GM06990 (cell line): ENCODE measurements at regions not wholly inside any gene's neighbourhood (a gene's known extent, or its start where the extent isn't known, plus 50 kb on each side); places are given as distances from the start of the nearest gene placed in this dataset.

Experiments used
- DNase-seq: peaks from one replicate; pipeline ENCODE4 v3.0.0-alpha.2; 2011; ENCODE audit not compliant: insufficient read length; ENCODE audit errors: extremely low read depth
- H3K27me3 ChIP-seq: replicated peaks from 2 replicates; pipeline ENCODE4 v1.6.0; 2011; ENCODE audit warnings: low read length; ENCODE audit not compliant: control insufficient read depth, insufficient read depth
- H3K36me3 ChIP-seq: 2 replicates; pipeline ENCODE4 v1.5.1; 2011; ENCODE audit warnings: low read length; ENCODE audit not compliant: control insufficient read depth, insufficient read depth
- H3K4me3 ChIP-seq: replicated peaks from 2 replicates; pipeline ENCODE4 v1.5.1; 2011; ENCODE audit warnings: low read depth, mild to moderate bottlenecking, control low read depth, low read length
- TF ChIP-seq, protein P1 (sequence below): IDR thresholded peaks from 2 replicates; pipeline ENCODE4 v1.5.1; 2011; ENCODE audit warnings: low read length, control low read depth, mild to moderate bottlenecking, inconsistent platforms; ENCODE audit not compliant: insufficient read depth, poor library complexity, severe bottlenecking

DNA sequence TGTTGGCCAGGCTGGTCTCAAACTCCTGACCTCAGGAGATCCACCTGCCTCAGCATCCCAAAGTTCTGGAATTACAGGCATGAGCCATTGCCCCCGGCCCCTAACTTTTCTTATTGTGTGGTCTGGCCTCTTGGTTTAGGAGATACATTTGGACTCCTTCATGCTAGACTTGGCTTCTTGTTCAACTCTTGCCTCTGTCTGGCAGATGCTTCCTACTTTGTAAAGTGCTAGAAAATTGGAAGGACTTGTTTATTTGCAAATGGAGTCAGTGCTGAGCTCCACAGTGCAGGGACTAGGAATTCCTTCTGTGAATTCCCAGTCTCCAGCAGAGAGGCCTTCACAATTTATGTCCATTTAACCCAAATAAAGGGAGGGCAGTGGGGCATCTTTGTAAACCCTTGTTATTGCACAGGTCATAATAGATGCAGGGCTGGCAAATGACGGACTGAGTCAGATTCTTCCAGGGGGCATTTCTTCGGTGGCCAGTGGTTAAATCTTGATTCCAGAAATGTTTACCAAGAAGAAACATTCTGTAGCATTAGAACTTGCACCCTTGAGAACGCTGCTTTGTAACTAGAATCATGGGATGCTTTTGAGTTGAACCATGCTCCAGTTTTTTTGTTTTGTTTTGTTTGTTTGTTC, 73.8 kb upstream of the TBX3 start:
- Histone ChIP-seq H3K27me3 (no peaks in the 10 kb centered on the region), H3K4me3 (no peak overlapping the region), H3K36me3 (no peaks in the 10 kb centered on the region)
- DNase-seq, result no peak
- TF ChIP-seq, protein P1, sequence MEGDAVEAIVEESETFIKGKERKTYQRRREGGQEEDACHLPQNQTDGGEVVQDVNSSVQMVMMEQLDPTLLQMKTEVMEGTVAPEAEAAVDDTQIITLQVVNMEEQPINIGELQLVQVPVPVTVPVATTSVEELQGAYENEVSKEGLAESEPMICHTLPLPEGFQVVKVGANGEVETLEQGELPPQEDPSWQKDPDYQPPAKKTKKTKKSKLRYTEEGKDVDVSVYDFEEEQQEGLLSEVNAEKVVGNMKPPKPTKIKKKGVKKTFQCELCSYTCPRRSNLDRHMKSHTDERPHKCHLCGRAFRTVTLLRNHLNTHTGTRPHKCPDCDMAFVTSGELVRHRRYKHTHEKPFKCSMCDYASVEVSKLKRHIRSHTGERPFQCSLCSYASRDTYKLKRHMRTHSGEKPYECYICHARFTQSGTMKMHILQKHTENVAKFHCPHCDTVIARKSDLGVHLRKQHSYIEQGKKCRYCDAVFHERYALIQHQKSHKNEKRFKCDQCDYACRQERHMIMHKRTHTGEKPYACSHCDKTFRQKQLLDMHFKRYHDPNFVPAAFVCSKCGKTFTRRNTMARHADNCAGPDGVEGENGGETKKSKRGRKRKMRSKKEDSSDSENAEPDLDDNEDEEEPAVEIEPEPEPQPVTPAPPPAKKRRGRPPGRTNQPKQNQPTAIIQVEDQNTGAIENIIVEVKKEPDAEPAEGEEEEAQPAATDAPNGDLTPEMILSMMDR, result no peak

DNA sequence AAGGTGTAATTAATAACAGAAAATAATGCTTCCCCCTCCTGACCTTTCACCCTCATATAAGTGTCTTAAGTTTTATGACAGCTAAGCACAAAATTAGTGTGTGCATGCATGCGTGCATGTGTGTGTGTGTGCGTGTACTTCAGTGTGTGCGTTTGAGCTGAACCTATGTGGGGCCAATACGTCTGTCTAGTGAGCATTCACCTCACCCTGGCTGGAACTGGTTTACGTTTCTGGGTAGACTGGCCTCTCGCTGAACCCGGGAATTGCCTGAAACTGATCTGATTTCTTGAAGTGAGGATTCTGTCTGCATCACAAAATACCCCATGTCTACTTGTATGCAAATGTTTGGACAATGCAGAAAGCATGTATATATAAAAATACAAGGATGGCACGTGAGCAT, 68.2 kb upstream of the TBX3 start:
- no peak for DNase-seq
- TF ChIP-seq, protein P1, result no peak
- Histone ChIP-seq H3K27me3 (no peaks in the 10 kb centered on the region), H3K4me3 (no peak overlapping the region), H3K36me3 (no peaks in the 10 kb centered on the region)

DNA sequence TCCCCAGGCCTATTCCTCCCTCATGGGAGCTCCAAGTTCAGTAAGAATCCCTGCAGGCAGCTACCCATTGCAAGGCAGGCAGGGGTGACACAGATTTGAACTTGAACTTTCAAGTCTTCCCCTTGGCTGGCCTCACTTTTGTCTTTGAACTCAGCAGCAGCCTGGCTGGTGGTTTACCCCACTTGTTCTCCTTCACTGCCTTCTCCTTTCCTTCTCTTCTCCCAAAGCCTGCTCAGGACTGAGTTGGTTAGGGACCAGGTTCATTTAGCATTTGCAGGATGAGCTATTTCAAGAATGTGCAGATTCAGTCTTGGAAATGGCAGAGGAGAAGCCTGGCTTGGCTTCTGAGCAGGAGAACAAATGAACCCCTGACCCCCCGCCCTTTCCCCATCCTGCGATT, 67.7 kb upstream of the TBX3 start:
- TF ChIP-seq, protein P1, result no peak
- H3K4me3 ChIP-seq, result no peak overlapping the region
- no peaks in the 10 kb centered on the region for H3K36me3 ChIP-seq
- no peak for DNase-seq
- H3K27me3 ChIP-seq, result no peaks in the 10 kb centered on the region

DNA sequence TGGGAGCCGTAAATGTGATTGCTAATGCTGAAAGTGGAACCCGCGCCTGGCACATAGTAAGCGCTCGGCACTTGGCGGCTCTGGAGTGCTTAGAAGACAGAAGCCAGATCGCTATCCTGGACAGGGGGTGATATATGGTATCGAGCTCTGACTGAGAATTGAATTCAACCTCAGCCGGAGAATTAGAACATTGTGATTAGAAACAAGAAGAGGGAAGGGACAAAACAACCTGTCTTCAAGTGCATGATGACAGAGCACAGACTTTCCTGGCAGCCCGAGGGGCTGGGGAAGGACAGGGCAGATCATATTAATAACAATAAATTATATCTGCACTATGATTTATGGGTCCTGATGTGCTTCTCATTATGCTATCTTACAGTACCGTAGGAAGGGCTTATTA, 66.9 kb upstream of the TBX3 start:
- H3K36me3 ChIP-seq, result no peaks in the 10 kb centered on the region
- TF ChIP-seq, protein P1, result no peak
- DNase-seq, result no peak
- H3K27me3 ChIP-seq, result no peaks in the 10 kb centered on the region
- H3K4me3 ChIP-seq, result no peak overlapping the region

DNA sequence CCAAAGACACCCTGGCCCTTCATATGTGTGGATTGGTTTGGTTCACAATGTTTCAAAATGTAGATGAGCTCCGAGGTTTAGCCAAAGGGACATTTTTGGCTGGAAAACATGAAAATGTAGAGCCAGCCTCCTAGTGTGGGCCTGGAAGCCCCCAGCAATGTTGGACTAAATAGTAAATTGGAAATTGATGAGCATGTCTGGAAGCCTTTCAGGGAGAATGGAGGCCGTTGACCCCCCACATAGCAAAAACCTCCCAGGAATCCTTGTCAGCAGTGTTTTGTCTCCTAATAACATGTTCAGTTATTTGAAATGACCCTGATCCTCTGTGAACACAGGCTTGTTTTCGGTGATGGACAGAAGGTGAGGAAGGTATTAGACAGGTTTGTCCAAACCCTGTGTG, 65.1 kb upstream of the TBX3 start:
- Histone ChIP-seq H3K4me3 (no peak overlapping the region), H3K27me3 (no peaks in the 10 kb centered on the region), H3K36me3 (no peaks in the 10 kb centered on the region)
- no peak for DNase-seq
- TF ChIP-seq, protein P1, result no peak
